HG03575 (cell line): ENCODE measurements at regions not wholly inside any gene's neighbourhood (a gene's known extent, or its start where the extent isn't known, plus 50 kb on each side); places are given as distances from the start of the nearest gene placed in this dataset.
A peak's percentile ranks its signal among the peaks of the same experiment; 100 is the strongest.

Experiments used
- ATAC-seq: cut with Tn5 transposase; IDR thresholded peaks from one replicate; pipeline ENCODE4 v1.9.1; 2021; ENCODE audit not compliant: unreplicated experiment, insufficient number of reproducible peaks, low FRiP score; ENCODE audit errors: extremely low read depth

- ATAC-seq: no peak
Observed at GRCh38 chr9:94159069-94159939, 75.0 kb downstream of the PTPDC1 start.

- ATAC-seq: no peak
Observed at GRCh38 chr9:94160594-94161501, 76.6 kb downstream of the PTPDC1 start.

- no peak for ATAC-seq
Observed at GRCh38 chr9:94161673-94162072, 77.4 kb downstream of the PTPDC1 start.

GRCh38 chr9:94164806-94165549, 80.7 kb downstream of the PTPDC1 start:
- no peak for ATAC-seq

- peak; percentile 87 for ATAC-seq
Observed at GRCh38 chr9:94165592-94166235, 81.5 kb downstream of the PTPDC1 start.

- peak; percentile 20 for ATAC-seq
Observed at GRCh38 chr9:94166236-94166975, 82.1 kb downstream of the PTPDC1 start.

DNA sequence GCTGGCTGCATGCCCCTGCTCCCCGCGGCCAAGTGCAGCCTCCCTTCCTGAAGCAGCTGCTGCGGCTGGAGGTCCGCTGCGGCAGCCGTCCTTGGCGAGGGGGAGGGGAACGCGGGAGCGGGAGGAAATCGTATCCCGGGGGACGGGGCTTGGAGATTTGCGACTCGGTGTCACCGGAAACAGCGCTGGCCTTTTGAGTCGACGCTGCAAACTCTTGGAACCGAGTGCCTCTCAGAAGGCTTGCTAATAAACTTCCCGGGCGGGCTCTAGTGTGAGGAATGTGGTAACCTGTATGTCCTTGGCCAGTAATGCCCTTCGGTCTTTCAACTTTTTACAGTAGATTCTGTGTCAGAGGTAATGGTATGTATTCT, 82.7 kb downstream of the PTPDC1 start:
- ATAC-seq: no peak

DNA sequence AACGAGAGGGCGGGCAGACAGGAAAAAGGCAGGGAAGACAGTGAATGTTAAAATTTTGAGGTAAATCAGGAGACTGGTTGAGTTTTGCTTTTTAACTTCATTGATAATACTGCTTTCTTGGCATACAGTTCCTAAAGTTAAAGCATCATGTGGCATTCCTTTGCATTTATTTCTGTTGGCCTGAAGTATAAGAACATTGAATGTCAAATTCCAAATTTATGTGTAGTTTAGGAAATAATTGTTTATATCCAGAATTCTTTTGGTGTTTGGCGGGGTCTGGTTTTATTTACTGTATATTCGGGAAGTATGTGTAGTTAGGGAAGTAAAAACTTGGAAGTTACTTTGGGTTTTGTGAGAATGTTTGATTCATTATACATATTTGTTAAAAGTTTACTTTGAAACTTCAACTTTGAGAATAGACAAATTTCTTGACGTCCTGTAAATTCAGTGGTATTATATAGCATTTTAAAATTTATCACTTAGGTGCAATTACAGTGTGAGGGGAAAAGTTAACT, 83.2 kb downstream of the PTPDC1 start:
- ATAC-seq: no peak

DNA sequence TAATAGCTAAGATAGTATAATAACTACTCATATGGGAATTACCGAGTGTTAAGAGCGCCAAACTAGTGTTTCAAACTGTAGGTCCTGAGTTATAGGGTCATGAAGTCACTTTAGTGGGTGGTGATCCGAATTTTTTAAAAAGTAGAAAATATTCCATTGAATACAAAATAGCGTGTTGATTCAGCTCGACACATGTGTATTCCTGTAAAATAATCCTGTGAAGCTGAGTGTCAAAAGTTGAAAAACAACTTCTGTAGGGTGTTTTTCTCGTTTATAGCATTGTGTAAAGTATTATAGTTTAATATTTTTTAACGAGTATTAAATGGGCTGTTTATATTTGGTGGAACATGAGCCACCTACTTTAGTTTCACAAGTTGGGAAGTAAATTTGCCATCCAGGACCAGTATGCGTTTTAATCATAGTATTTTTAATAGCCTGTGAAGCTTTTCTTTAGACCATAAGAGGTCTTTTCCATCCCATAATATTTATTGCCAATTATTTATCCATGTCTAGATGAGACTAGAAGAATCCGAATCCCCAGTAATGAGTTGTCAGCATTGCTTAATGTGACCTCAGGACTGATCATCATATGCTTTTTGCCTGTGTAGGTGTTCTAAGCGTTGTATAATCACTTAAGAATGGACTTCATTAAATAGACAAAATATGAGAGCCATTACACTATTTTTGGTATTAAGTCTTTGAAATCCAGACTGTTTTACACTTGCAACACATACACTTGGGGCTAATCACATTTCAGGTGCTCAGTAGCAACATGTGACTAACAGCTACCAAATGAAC, 84.1 kb downstream of the PTPDC1 start:
- no peak for ATAC-seq

- no peak for ATAC-seq
Observed at GRCh38 chr9:94169968-94170367, 85.7 kb downstream of the PTPDC1 start.

- ATAC-seq: no peak
Observed at GRCh38 chr9:94173632-94174031, 85.5 kb upstream of the ZNF169 start.

GRCh38 chr9:94174164-94174563, 84.9 kb upstream of the ZNF169 start:
- ATAC-seq: no peak

GRCh38 chr9:94175669-94176068, 83.4 kb upstream of the ZNF169 start:
- ATAC-seq: no peak

DNA sequence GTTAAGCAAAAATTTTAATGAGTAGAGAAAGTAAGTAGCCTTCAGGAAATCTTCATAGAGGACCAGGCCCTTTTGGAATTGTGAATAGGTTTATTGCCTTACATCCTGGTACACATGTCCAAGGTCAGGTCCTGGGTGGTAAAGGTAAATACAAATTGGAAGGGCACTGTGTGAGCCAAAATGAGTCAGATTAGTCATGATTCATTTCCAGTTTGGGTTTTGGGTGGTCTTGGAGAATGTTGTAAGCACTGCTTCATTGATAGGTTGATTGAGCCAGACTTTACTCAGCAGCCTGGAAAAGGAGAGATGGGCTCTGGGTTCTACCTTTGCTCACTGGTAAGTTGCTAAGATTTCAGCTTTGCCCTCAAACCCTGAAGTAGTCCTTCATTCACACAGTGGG, 82.5 kb upstream of the ZNF169 start:
- no peak for ATAC-seq

- peak; percentile 52 for ATAC-seq
Observed at GRCh38 chr9:94178927-94179326, 80.2 kb upstream of the ZNF169 start.

DNA sequence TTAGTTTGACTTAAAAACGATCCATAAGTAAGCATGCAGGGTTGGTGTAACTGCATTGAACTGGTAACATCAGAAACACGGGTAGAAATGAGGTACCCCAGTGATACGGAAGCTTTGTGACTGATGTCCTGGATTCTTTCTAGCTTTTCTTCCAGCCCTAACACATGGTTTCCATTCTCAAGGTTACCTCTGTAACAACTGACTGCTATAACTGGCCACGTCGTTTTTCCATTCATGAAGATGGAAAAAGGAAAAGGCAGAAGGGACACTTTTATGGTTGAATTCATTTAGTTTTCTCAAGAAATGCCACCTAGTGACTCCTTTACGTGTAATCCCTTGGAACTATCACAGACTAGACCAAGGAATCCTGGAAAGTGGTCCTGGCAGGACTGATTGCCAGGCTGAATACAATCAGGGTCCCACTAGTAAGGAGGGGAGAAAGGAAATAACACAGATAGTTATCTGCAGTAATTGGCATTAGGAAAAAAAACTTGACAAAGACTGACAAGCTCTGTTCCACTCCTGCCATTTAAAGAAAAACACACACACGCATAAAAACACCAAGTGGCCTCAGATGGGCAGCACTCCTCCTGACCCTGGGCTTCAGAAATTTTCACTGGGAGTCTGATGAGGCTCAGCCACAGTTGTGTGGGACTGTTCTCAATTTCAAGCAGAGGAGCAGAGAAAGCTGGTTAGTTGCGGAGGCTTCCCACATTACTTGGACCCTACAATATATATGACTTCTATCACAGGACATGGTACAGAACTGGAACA, 77.5 kb upstream of the ZNF169 start:
- ATAC-seq: no peak

DNA sequence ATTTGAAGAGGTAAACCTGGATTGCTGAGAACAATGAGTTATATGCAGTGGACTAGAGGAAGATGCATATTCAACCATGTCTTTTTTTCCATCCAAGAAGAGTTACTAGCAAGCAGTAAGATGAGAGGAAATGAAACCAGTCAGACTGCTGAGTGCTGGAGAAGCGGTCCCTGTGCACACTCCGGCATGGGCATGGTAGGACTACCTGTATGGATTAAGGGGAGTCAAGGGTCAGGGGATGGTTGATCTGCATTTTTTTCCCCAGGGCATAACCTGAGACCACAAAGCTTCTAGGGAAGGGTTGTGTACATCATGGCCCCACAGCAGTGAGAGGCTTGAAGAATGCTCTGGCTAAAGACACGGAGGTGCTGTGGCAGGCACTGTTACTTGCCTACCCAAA, 76.6 kb upstream of the ZNF169 start:
- no peak for ATAC-seq
